T47D (cell line): ENCODE measurements at regions not wholly inside any gene's neighbourhood (a gene's known extent, or its start where the extent isn't known, plus 50 kb on each side); places are given as distances from the start of the nearest gene placed in this dataset.

Experiments used
- DNase-seq, 2 experiments: peaks; one replicate each; pipeline versions ENCODE4 v3.0.0 to v3.0.0-alpha.2; 2011 to 2012; ENCODE audit warnings: low read depth in 1 of 2, low spot score in 1 of 2
- JUND ChIP-seq: IDR thresholded peaks from 2 replicates; pipeline ENCODE4 v1.6.1; 2012; ENCODE audit warnings: low read depth
- in situ Hi-C: cut with HindIII; loops from 2 replicates; pipeline ENCODE4 v1.10.0; 2016; ENCODE audit warnings: low sequenced_read_pairs, low pct_unique_long_range_greater_than_20kb

DNA sequence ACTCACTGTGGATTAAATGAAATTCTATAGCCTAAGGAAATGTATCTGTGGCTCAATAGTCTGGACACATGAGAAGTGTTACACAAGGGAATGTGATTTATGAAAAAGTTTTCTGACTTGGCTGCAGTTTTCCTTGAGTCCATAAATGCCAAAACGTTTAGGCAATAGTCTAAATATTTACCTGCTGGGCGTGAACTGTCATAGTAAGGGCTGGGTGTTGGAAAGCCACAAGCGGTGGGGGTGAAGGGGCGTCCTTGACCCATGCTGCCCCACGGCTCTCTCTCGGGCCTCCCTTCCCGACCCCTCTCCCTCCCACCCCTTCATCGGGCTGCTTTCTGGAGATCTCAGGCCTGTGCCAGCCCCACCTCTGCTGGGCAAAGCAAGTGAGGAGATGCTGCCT lies 223.7 kb downstream of the BUB3 start:
- in situ Hi-C loops: no loop called here
- 0 out of 2 replicates have a peak, but pooled peaks have one; percentile 33 for TF ChIP-seq JUND
- peak; percentile 7 to 71 for DNase-seq

DNA sequence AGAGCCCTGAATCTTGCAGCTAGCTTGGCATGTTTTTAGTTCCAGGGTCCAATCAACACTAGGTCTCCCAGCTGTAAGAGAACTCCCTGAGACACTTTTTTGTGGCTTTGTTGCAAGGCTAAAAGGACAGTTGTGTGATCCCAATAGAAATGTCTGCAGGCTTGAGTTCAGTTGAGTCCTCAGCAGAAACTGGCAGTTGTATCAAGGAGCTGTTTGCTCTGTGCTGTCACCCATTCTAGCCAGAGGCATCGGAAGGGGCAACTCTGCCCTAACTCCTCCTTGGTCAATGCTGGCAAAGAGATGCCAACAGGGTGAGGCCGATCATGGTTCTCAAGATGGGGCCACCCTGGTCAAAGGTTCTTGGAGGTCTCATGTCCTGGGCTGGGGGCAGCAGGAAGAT lies 224.1 kb downstream of the BUB3 start:
- in situ Hi-C loops: no loop called here
- peak; percentile 12 to 41 for DNase-seq
- TF ChIP-seq JUND: no peak

GRCh38 chr10:123379156-123379555 lies 225.0 kb downstream of the BUB3 start:
- DNase-seq: no peak
- TF ChIP-seq JUND: no peak
- in situ Hi-C loops: no loop called here

GRCh38 chr10:123380491-123381085 lies 226.4 kb downstream of the BUB3 start:
- peak; percentile 11 to 62 for DNase-seq
- in situ Hi-C loops: no loop called here
- TF ChIP-seq JUND: no peak

DNA sequence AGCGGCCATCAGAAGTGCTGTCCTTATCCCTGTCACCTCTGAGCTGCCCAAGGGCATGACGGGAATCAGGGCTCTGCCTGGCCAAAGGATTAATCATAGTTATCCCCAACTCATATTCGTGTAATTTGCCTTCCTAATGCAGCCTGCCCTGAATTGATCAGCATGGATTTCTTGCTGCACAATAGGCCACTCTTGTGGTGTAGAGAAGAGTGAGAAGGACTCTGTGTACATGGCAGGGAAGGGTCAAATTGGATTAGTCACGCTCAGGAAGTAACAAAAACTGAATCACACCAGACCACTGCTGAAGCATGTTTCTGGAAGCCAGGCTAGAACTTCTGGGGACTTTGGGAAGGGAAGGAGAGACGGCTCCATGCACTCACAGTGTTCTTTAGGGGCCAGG lies 227.0 kb downstream of the BUB3 start:
- in situ Hi-C loops: no loop called here
- DNase-seq: no peak
- no peak for TF ChIP-seq JUND

DNA sequence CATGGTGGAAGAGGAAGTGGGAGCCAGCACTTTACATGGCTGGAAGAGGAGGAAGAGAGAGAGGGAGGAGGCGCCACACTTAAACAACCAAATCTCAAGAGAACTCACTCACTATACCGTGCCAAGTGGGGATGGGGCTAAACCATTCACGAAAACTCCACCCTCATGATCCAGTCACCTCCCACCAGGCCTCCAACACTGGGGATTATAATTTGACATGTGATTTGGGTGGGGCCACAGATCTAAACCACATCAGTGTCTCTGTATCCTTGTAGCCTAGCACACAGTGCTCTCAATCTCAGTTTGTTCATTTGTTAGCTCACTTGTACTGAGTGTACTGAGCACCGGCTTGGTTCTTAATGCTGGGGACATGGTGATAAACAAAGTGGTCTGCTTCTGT lies 228.3 kb downstream of the BUB3 start:
- in situ Hi-C loops: no loop called here
- TF ChIP-seq JUND: no peak
- DNase-seq: no peak

- in situ Hi-C loops: no loop called here
These were observed 231.4 kb downstream of the BUB3 start for GRCh38 chr10:123385508-123386080.

GRCh38 chr10:123389520-123389919 lies 235.3 kb downstream of the BUB3 start:
- in situ Hi-C loops: no loop called here
- TF ChIP-seq JUND: no peak
- DNase-seq: no peak

More at GRCh38 chr10:123385508-123386080, 231.4 kb downstream of the BUB3 start:
- DNase-seq: no peak
- no peak for TF ChIP-seq JUND

GRCh38 chr10:123390332-123390731 lies 236.1 kb downstream of the BUB3 start:
- no peak for TF ChIP-seq JUND
- DNase-seq: no peak
- in situ Hi-C loops: no loop called here

DNA sequence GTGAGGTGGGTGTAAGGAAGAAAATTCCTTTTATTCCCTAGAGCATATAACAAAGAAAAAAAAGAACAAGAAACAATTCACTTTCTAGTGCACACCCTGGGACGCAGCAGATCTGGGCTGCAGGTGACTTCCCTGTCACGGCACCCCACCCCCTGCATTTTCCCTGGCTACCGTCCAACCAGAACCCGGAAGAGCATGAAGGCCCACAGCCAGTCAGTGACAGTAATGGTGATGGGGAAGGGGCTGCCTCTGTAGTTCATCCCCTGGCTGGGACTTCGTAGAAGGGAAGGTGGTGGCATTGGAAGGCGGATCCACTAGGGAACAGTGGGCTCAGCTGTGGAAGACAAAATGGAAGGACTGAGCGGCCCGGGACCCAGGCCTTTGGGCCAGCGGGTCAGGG lies 236.7 kb downstream of the BUB3 start:
- no peak for DNase-seq
- TF ChIP-seq JUND: no peak
- in situ Hi-C loops: no loop called here

GRCh38 chr10:123391275-123392028 lies 237.2 kb downstream of the BUB3 start:
- TF ChIP-seq JUND: no peak
- no peak for DNase-seq
- in situ Hi-C loops: no loop called here

GRCh38 chr10:123392182-123392963 lies 238.2 kb downstream of the BUB3 start:
- no peak for TF ChIP-seq JUND
- DNase-seq: no peak
- in situ Hi-C loops: no loop called here

DNA sequence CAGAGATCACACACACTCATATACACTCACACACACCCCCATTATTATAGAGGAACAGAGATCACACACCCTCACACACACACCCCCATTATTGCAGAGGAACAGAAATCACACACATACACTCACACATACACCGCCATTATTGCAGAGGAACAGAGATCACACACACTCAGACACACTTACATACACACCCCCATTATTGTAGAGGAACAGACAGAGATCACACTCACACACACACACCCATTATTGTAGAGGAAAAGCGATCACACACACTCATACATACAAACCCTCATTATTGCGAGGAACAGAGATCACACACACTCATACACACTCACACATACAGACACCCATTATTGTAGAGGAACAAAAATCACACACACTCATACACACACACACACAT lies 239.0 kb downstream of the BUB3 start:
- DNase-seq: no peak
- TF ChIP-seq JUND: no peak
- in situ Hi-C loops: no loop called here
